NCI-H446 (cell line): ENCODE measurements at regions not wholly inside any gene's neighbourhood (a gene's known extent, or its start where the extent isn't known, plus 50 kb on each side); places are given as distances from the start of the nearest gene placed in this dataset.
A peak's percentile ranks its signal among the peaks of the same experiment; 100 is the strongest.

Experiments used
- DNase-seq, 2 experiments: peaks; one replicate each; lab custom pipeline; 2025; lab: John Stamatoyannopoulos, UW

- DNase-seq = no peak
These were observed 414.2 kb downstream of the FOXO1 start for GRCh38 chr13:40252241-40252640.

- no peak for DNase-seq
These were observed 413.8 kb downstream of the FOXO1 start for GRCh38 chr13:40252676-40253075.

GRCh38 chr13:40254394-40254793 is 412.0 kb downstream of the FOXO1 start:
- no peak for DNase-seq

- no peak for DNase-seq
These were observed 410.9 kb downstream of the FOXO1 start for GRCh38 chr13:40255551-40255950.

- DNase-seq = no peak
These were observed 406.5 kb downstream of the FOXO1 start for GRCh38 chr13:40259899-40260298.

- no peak for DNase-seq
These were observed 405.1 kb downstream of the FOXO1 start for GRCh38 chr13:40261336-40261735.

- no peak for DNase-seq
These were observed 404.5 kb downstream of the FOXO1 start for GRCh38 chr13:40261947-40262346.

GRCh38 chr13:40269086-40269485 is 397.4 kb downstream of the FOXO1 start:
- DNase-seq = no peak

GRCh38 chr13:40270726-40271125 is 395.7 kb downstream of the FOXO1 start:
- no peak for DNase-seq

GRCh38 chr13:40271271-40271885 is 395.1 kb downstream of the FOXO1 start:
- DNase-seq = peak; percentile 32 to 68

- peak; percentile 66 to 80 for DNase-seq
These were observed 394.3 kb downstream of the FOXO1 start for GRCh38 chr13:40271931-40272775.

GRCh38 chr13:40272776-40273139 is 393.7 kb downstream of the FOXO1 start:
- DNase-seq = no peak

- no peak for DNase-seq
These were observed 393.0 kb downstream of the FOXO1 start for GRCh38 chr13:40273253-40274025.

- DNase-seq = no peak
These were observed 392.3 kb downstream of the FOXO1 start for GRCh38 chr13:40274103-40274502.

- no peak for DNase-seq
These were observed 391.3 kb downstream of the FOXO1 start for GRCh38 chr13:40275155-40275554.

GRCh38 chr13:40275636-40276035 is 390.8 kb downstream of the FOXO1 start:
- DNase-seq = no peak

- DNase-seq = no peak
These were observed 382.8 kb downstream of the FOXO1 start for GRCh38 chr13:40283666-40284065.

GRCh38 chr13:40285634-40286033 is 380.8 kb downstream of the FOXO1 start:
- no peak for DNase-seq

GRCh38 chr13:40287428-40287827 is 379.0 kb downstream of the FOXO1 start:
- DNase-seq = no peak

- no peak for DNase-seq
These were observed 378.2 kb downstream of the FOXO1 start for GRCh38 chr13:40288259-40288658.

- no peak for DNase-seq
These were observed 375.7 kb downstream of the FOXO1 start for GRCh38 chr13:40290758-40291157.

GRCh38 chr13:40292108-40292507 is 374.3 kb downstream of the FOXO1 start:
- DNase-seq = no peak

GRCh38 chr13:40292536-40292935 is 373.9 kb downstream of the FOXO1 start:
- no peak for DNase-seq
